DMS53 (cell line): ENCODE measurements at regions not wholly inside any gene's neighbourhood (a gene's known extent, or its start where the extent isn't known, plus 50 kb on each side); places are given as distances from the start of the nearest gene placed in this dataset.
A peak's percentile ranks its signal among the peaks of the same experiment; 100 is the strongest.

ENCODE experiments used
- DNase-seq: peaks from one replicate; lab custom pipeline; 2025; lab: John Stamatoyannopoulos, UW

DNA sequence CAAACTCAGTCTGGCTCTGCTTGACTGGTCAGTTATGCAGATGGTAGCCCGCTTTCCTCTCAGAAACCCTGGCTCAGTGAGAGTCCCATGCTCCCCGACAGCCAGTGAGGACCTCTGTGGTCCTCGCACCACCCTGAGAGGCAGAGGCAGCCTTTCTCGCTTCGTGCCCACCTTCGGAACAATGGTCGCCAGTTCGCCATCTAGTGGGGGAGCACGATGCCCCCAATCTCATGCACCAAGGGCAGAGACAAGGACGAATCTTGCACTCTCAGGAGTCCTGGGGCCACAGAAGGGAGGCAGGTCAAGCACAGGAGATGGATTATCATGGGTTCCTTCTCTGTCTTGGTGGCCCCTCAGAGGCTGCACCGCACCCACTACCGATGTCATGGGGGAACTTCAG is 75.2 kb downstream of the RHCG start:
- DNase-seq: no peak

GRCh38 chr15:89419370-89419984 is 76.9 kb downstream of the RHCG start:
- DNase-seq: no peak

DNA sequence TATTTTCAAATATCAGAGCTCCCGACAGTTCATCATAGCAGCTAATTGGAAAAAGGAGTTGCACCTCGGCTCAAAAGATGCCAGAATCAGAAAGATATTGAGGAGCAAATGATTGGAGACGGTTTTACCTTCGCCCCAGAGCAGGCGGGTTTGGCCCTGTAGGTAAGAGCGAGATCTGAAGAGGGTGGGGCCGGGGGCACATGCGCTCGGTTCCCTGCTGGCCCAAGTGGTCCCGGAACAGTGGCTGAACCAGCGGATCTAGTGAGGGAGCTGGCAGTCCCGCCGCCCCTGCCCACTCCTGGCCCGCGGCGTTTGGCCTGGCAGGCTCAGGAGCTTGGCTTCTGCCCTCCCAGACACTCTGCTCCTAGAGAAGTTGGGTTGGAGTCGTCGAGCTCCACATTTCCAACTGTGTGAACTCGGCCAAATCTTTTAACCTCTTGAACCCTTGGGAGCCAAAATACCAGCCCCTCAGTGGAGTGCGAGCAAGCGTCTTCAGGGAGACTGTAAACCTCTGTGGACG is 79.1 kb downstream of the RHCG start:
- DNase-seq: no peak

DNA sequence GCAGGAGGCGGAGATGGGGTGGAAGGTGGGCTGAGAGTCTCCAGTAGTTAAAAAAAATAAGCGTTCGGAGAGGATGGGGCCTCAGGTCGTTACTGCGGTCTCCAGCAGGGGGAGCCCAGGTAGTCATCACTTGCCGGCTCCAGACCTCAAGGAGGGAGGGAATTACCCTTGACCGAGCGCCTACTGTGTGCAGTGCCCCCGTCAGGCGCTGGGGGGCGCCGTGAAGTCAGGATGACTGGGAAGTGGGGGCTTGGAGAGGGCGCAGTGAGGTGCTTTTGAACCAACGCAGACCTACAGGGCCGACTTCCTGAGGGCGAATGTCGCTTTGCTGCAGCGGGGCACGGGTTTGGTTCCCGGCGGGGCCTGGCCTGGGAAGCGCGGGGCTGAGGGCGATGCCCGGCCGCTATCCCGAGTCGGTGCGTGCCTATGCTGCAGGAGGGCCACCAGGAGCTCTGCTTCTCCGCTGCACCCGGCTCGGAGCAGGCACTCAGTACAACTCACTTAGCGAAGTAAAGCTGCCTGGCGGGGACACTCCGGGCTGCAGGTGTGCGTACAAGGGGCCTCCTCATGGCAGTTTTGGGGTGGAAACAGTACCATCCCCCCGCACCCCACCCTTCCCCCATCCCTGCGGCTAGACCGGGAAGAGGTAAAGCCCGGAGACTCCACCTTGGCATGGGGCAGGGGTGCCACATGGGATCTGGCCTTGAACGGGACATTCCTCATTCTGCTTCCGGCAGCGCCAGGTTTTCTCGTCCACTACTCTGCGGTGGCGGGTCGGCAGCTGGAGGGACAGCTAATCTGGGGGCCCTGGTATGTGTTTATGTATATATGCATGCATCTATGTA is 79.8 kb downstream of the RHCG start:
- peak; percentile 90 for DNase-seq

GRCh38 chr15:89414571-89414970 is 79.9 kb upstream of the POLG start:
- DNase-seq: no peak

- DNase-seq: no peak
Measured at GRCh38 chr15:89413877-89414276, 79.3 kb upstream of the POLG start.

- no peak for DNase-seq
Measured at GRCh38 chr15:89412905-89413411, 78.3 kb upstream of the POLG start.

GRCh38 chr15:89410039-89410435 is 75.4 kb upstream of the POLG start:
- DNase-seq: no peak

DNA sequence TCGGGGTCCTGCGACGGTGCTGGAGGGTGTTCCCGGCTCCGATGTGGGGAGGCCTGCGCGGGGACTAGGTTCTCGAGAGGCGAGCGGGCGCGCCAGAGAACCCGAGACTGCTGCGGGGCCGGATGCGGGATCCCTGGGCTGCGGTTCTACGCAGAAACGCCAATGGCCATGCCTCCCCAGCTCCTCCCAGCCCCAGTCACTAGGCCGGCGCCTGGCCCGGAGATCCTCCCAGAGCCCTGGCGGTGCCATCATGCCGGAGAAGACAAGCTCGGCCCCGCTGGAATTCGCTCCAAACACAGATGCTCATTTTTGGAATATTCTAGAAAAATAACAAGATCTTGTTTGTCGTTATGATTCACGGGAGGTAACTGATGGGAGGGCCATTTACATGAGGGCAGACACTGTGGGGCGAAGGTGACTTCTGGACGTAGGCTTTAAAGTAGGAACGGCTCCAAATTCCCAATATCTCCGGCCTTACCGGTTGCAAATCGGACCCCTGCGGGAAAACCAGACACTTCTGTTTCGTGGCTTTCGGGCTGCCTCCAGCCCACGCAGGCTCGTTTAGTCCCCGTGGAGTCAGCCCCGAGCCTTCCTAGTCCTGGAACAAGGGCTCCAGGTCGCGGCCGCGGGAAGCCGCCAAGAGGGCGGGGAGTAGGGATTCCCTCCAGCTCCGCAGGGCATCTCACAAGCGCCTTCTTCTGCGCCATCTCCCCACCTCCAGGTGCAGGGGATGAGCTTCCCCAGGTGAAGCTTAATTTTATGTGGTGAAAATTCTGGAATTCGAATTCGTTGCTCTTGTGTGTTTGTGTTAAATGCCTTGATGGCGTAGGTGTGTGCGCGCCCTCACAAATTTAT is 74.8 kb upstream of the POLG start:
- no peak for DNase-seq

GRCh38 chr15:89408372-89409183 is 74.0 kb upstream of the POLG start:
- DNase-seq: no peak

DNA sequence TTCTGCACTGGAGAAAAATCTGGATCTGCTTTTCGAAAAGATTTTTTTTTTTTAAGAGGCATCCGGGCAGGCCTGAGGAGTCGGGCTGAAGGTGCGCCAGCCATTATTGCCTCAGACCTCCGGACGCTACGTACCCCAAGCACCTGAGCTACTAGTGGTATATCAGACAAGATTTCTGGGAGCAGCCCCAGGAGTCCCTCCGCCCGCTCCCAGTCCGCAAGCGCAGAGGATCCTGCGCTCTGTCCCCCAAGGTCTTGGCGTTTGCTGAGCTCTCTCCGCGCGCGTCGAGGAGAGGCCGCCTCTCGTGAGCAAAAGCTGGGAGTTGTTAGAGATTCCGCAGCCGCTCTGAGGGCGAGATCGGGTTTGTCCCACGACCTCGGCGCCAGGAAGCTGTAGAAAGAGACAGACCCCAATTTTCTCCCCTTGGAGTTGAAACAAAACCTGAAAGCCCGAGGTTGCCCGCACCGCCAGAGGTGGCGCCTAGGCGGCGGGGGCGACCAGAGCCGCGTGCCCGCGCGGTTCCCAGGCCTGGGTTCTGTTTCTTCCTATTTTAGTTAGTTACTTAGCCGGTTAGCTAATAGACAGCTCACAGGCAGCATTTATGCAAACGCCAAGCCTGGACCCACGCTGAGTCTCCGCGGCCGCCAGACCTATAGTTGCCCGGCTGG is 72.5 kb upstream of the POLG start:
- peak; percentile 73 for DNase-seq

DNA sequence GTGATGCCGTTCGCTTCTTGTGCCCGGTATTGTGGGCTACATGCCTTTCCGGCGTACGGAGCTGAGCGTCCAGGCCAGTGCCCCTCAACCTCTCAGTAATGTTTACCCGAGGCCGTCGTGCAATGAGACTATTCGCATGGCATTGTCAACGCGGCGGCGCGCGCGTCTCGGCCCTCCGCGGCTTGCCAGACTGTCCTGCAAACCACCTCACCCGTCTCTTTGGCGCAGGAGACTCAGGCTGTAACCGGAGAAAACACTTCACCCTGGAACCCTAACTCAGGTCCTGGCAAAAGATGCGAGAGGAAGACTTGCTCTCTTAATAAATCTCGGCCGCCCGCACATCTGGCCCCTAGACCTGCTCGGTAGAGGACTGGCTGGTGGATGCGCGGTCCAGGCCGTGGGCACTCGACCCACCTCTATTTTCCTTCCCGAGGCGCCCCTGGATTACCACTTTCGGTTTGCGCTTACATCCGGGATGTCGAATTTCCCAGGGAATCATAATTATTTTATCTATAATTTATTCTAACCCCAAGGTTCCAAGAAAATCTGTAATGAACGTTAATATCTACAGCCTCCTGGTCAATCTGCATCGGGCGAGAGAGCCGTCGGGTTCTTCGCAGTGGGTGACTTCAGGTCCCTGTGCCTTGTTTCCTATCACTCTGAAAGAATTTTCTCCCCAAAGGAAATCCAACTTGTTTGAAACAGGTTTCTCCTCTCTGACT is 71.8 kb upstream of the POLG start:
- no peak for DNase-seq

DNA sequence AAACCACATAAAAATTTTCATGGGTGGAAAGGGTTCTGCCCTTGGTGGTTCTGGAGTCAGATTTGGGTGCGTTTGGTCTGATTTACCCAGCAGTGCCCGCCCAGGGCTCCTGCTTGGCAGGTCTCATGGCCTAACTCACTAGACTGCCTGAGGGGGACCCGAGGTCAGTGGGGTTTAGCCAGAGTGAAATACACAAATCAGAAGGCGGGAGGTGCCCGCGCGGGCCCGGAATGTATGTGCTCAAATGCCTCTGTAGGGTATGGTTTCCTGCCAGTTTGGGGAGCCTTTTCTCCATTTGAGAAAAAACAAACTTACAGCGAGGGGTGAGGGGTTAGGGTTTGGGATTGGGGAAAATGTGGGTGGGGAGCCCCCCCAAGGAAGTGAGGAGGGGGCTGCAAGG is 70.9 kb upstream of the POLG start:
- no peak for DNase-seq

GRCh38 chr15:89404023-89404422 is 69.4 kb upstream of the POLG start:
- DNase-seq: no peak

GRCh38 chr15:89402518-89402805 is 67.8 kb upstream of the POLG start:
- no peak for DNase-seq

GRCh38 chr15:89401631-89402517 is 67.2 kb upstream of the POLG start:
- peak; percentile 71 for DNase-seq

DNA sequence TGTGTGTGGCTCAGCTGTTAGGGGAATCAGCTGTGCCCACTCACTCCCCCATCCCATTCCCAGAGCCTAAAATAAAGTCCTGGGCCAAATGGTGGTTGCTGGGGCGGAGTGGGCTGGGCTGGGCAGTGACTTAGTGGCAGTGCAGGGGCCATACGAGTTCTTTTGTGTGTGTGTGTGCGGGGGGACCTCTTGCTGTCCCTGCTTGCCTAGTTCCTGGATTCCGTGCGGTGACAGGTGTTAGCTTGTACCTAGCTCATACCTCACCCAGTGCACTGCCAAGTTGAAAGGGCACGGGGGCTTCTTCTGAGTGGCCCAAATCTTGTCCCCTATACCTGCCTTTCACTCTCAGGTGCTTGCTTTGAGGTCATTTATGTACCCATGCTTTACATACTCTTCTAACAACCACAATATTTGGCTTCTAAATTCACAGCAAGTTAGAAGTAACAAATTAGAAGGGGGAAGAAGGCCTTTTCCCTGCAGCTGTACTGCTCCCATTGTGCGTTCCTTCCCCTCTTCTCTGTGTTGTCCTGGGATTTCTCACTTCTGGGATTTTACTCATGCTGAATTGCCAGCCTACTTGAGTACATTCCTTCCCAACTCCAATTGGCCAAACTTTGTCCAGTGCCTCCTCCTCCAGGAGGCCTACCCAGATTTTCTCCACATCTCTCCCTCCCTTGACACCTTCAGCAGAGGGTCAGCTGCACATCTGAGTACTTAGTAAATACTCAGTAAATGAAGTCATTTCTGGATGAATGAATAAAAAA is 66.3 kb upstream of the POLG start:
- peak; percentile 37 for DNase-seq

DNA sequence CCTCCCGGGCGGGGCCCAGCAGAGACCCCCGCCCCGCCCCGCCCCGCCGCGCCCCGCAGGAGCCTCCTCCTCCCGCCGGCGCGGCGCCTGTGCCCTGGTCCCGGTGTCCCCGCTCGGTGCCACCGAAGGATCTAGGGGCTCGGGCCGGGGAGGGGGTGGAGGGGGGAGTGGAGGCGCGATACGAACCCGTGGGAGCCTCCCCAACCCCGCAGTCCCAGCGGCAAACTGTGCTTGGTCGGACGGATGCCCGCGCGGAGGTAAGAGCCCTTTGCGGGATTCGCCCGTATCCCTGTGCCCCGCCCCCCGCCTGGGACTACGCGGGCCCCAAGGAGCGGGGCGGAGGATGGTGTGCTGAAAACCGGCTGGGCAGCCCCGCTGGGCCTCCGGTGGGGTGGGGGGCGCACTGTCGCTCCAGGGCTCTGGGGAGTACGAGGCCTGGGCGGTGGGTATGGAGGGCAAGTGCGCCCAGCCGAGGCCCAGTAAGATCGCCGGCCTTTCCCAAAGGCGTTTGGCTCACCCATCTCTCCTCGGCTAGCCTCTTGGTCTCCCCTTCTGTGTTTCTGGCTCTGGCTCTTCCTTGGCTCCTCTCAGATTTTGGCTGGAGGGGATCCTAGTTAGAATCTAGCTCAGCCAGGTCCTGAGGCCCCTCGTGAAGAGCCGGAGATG is 65.6 kb upstream of the POLG start:
- DNase-seq: peak; percentile 68
